HUES6 (cell line): ENCODE measurements at regions not wholly inside any gene's neighbourhood (a gene's known extent, or its start where the extent isn't known, plus 50 kb on each side); places are given as distances from the start of the nearest gene placed in this dataset.

Source experiments
- H3K27ac ChIP-seq: 2 replicates; pipeline ENCODE4 v1.7.0; 2013; ENCODE audit warnings: low read depth, mild to moderate bottlenecking, low read length, inconsistent platforms
- H3K27me3 ChIP-seq: 2 replicates; pipeline ENCODE4 v1.6.1; 2013; ENCODE audit warnings: low read length; ENCODE audit not compliant: control insufficient read depth, insufficient read depth
- H3K36me3 ChIP-seq: 2 replicates; pipeline ENCODE4 v1.6.1; 2013; ENCODE audit warnings: low read length; ENCODE audit not compliant: control insufficient read depth, insufficient read depth
- H3K4me1 ChIP-seq: 2 replicates; pipeline ENCODE4 v1.6.1; 2013; ENCODE audit warnings: low read length; ENCODE audit not compliant: control insufficient read depth, insufficient read depth
- H3K4me3 ChIP-seq: 2 replicates; pipeline ENCODE4 v1.5.1; 2013; ENCODE audit warnings: low read depth, low read length
- H3K9ac ChIP-seq: one replicate; pipeline ENCODE4 v1.6.1; 2013; ENCODE audit warnings: mild to moderate bottlenecking, low read length
- H3K9me3 ChIP-seq: 2 replicates; pipeline ENCODE4 v1.6.1; 2013; ENCODE audit warnings: low read depth, low read length; ENCODE audit not compliant: control insufficient read depth, insufficient read depth

GRCh38 chr10:4025339-4025738 is 240.3 kb upstream of the KLF6 start:
- Histone ChIP-seq H3K9ac (no peak overlapping the region), H3K36me3 (no peaks in the 10 kb centered on the region), H3K4me1 (peaks cover 3% of the 10 kb centered on the region; the same call in 1 of the 2 replicates), H3K9me3 (no peaks in the 10 kb centered on the region), H3K4me3 (no peak overlapping the region), H3K27ac (no peak overlapping the region), H3K27me3 (no peaks in the 10 kb centered on the region)

- Histone ChIP-seq H3K27me3 (no peaks in the 10 kb centered on the region), H3K4me3 (no peak overlapping the region), H3K9ac (no peak overlapping the region), H3K36me3 (no peaks in the 10 kb centered on the region), H3K9me3 (no peaks in the 10 kb centered on the region), H3K27ac (no peak overlapping the region), H3K4me1 (peaks cover 3% of the 10 kb centered on the region; the same call in 1 of the 2 replicates)
Observed at GRCh38 chr10:4024516-4025245, 239.7 kb upstream of the KLF6 start.

GRCh38 chr10:4024027-4024426 is 239.0 kb upstream of the KLF6 start:
- no peak overlapping the region for H3K4me3 ChIP-seq
- no peaks in the 10 kb centered on the region for H3K27me3 ChIP-seq
- H3K27ac ChIP-seq: no peak overlapping the region
- H3K9me3 ChIP-seq: no peaks in the 10 kb centered on the region
- H3K36me3 ChIP-seq: no peaks in the 10 kb centered on the region
- peaks cover 3% of the 10 kb centered on the region; the same call in 1 of the 2 replicates for H3K4me1 ChIP-seq
- no peak overlapping the region for H3K9ac ChIP-seq

- no peaks in the 10 kb centered on the region for H3K27me3 ChIP-seq
- H3K27ac ChIP-seq: no peak overlapping the region
- H3K4me3 ChIP-seq: no peak overlapping the region
- H3K36me3 ChIP-seq: no peaks in the 10 kb centered on the region
- H3K4me1 ChIP-seq: peaks cover 3% of the 10 kb centered on the region; the same call in 1 of the 2 replicates
- no peak overlapping the region for H3K9ac ChIP-seq
- H3K9me3 ChIP-seq: no peaks in the 10 kb centered on the region
Observed at GRCh38 chr10:4022473-4022872, 237.5 kb upstream of the KLF6 start.

GRCh38 chr10:4020631-4021030 is 235.6 kb upstream of the KLF6 start:
- Histone ChIP-seq H3K9ac (no peak overlapping the region), H3K9me3 (no peaks in the 10 kb centered on the region), H3K4me1 (peaks cover 3% of the 10 kb centered on the region; the same call in 1 of the 2 replicates), H3K27ac (no peak overlapping the region), H3K27me3 (no peaks in the 10 kb centered on the region), H3K36me3 (no peaks in the 10 kb centered on the region), H3K4me3 (no peak overlapping the region)

- H3K4me1 ChIP-seq: no peaks in the 10 kb centered on the region
- no peak overlapping the region for H3K9ac ChIP-seq
- H3K36me3 ChIP-seq: no peaks in the 10 kb centered on the region
- no peak overlapping the region for H3K27ac ChIP-seq
- H3K4me3 ChIP-seq: no peak overlapping the region
- no peaks in the 10 kb centered on the region for H3K27me3 ChIP-seq
- H3K9me3 ChIP-seq: no peaks in the 10 kb centered on the region
Observed at GRCh38 chr10:4018054-4018511, 233.1 kb upstream of the KLF6 start.

GRCh38 chr10:4017336-4017735 is 232.3 kb upstream of the KLF6 start:
- Histone ChIP-seq H3K27me3 (no peaks in the 10 kb centered on the region), H3K9me3 (no peaks in the 10 kb centered on the region), H3K4me1 (no peaks in the 10 kb centered on the region), H3K27ac (no peak overlapping the region), H3K9ac (no peak overlapping the region), H3K36me3 (no peaks in the 10 kb centered on the region), H3K4me3 (no peak overlapping the region)

- Histone ChIP-seq H3K27ac (no peak overlapping the region), H3K36me3 (no peaks in the 10 kb centered on the region), H3K9me3 (no peaks in the 10 kb centered on the region)
Observed at GRCh38 chr10:4016214-4016740, 231.3 kb upstream of the KLF6 start.

GRCh38 chr10:4013651-4014121 is 228.7 kb upstream of the KLF6 start:
- H3K9ac ChIP-seq: no peak overlapping the region
- no peaks in the 10 kb centered on the region for H3K27me3 ChIP-seq
- no peaks in the 10 kb centered on the region for H3K4me1 ChIP-seq
- no peak overlapping the region for H3K27ac ChIP-seq
- H3K9me3 ChIP-seq: no peaks in the 10 kb centered on the region
- no peaks in the 10 kb centered on the region for H3K36me3 ChIP-seq
- no peak overlapping the region for H3K4me3 ChIP-seq

More at GRCh38 chr10:4016214-4016740, 231.3 kb upstream of the KLF6 start:
- H3K9ac ChIP-seq: no peak overlapping the region
- no peaks in the 10 kb centered on the region for H3K4me1 ChIP-seq
- H3K27me3 ChIP-seq: no peaks in the 10 kb centered on the region
- no peak overlapping the region for H3K4me3 ChIP-seq

- Histone ChIP-seq H3K9ac (no peak overlapping the region), H3K27ac (no peak overlapping the region), H3K4me3 (no peak overlapping the region), H3K27me3 (no peaks in the 10 kb centered on the region), H3K36me3 (no peaks in the 10 kb centered on the region), H3K9me3 (no peaks in the 10 kb centered on the region), H3K4me1 (no peaks in the 10 kb centered on the region)
Observed at GRCh38 chr10:4012848-4013247, 227.8 kb upstream of the KLF6 start.

- H3K27ac ChIP-seq: no peak overlapping the region
- no peak overlapping the region for H3K4me3 ChIP-seq
- no peaks in the 10 kb centered on the region for H3K36me3 ChIP-seq
- no peaks in the 10 kb centered on the region for H3K9me3 ChIP-seq
- H3K9ac ChIP-seq: no peak overlapping the region
- no peaks in the 10 kb centered on the region for H3K27me3 ChIP-seq
- H3K4me1 ChIP-seq: no peaks in the 10 kb centered on the region
Observed at GRCh38 chr10:4011136-4011812, 226.3 kb upstream of the KLF6 start.
